Breast epithelium (tissue), 3 donors: ENCODE measurements at regions not wholly inside any gene's neighbourhood (a gene's known extent, or its start where the extent isn't known, plus 50 kb on each side); places are given as distances from the start of the nearest gene placed in this dataset.

Source experiments
- POLR2A ChIP-seq: fragments of 450-650 bp; IDR thresholded peaks from one replicate; pipeline ENCODE4 v1.6.1; 2016; ENCODE audit warnings: antibody characterized with exemption, mild to moderate bottlenecking, moderate library complexity
- POLR2AphosphoS5 ChIP-seq, 3 donors: sonication (generic); formaldehyde crosslinking; IDR thresholded peaks; one replicate each; pipeline ENCODE4 v1.6.1; 2017; ENCODE audit warnings: antibody characterized with exemption in 3 of 3
- TF ChIP-seq, protein P1 (sequence below), 3 donors: fragments of 450-650 bp; IDR thresholded peaks; one replicate each; pipeline ENCODE4 v1.5.1; 2016 to 2017; ENCODE audit warnings: antibody characterized with exemption in 3 of 3, mild to moderate bottlenecking in 3 of 3, moderate library complexity in 3 of 3

DNA sequence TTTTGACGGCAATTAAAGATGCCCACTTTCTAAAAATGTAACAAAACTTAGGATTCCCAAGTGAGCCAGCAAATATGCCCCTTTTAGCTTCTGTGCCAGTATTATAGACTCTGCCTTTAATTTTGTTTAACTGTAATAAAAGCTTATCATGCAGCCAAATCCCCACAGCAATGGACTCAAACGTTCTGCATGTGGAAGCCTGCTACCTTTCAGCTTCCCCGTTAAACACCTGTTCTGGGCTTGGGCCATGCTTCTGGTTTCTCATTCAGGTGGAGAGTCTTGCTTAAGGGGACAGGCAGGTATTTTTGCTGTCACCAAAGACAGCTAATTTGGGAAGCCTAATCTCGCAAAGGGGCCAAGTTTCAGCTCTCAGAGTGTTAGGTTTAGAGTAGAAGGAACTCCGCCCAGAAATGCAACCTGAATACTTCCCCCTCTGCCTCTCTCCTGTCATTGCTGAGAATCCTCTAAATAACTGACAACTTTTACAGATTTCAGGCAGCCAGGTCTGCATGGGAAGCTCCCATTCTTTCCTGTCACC lies 399.4 kb upstream of the ATP11B start:
- no peak for TF ChIP-seq POLR2A
- TF ChIP-seq, protein P1, sequence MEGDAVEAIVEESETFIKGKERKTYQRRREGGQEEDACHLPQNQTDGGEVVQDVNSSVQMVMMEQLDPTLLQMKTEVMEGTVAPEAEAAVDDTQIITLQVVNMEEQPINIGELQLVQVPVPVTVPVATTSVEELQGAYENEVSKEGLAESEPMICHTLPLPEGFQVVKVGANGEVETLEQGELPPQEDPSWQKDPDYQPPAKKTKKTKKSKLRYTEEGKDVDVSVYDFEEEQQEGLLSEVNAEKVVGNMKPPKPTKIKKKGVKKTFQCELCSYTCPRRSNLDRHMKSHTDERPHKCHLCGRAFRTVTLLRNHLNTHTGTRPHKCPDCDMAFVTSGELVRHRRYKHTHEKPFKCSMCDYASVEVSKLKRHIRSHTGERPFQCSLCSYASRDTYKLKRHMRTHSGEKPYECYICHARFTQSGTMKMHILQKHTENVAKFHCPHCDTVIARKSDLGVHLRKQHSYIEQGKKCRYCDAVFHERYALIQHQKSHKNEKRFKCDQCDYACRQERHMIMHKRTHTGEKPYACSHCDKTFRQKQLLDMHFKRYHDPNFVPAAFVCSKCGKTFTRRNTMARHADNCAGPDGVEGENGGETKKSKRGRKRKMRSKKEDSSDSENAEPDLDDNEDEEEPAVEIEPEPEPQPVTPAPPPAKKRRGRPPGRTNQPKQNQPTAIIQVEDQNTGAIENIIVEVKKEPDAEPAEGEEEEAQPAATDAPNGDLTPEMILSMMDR (IDR thresholded peaks at IDR 0.05): no peak
- TF ChIP-seq POLR2AphosphoS5 (IDR thresholded peaks at IDR 0.05): no peak
